Esophagus squamous epithelium (tissue), 4 donors: ENCODE measurements at regions not wholly inside any gene's neighbourhood (a gene's known extent, or its start where the extent isn't known, plus 50 kb on each side); places are given as distances from the start of the nearest gene placed in this dataset.

Experiments
- POLR2A ChIP-seq, 4 donors: fragments of 450-650 bp; IDR thresholded peaks; one replicate each; pipeline ENCODE4 v1.6.1; 2017; ENCODE audit warnings: antibody characterized with exemption in 4 of 4, mild to moderate bottlenecking in 4 of 4, moderate library complexity in 3 of 4
- TF ChIP-seq, protein P1 (sequence below), 6 experiments: fragments of 450-650 bp in 4 of 6; fragments of 200-600 bp in 2 of 6; sonication (generic) in 2 of 6; IDR thresholded peaks; one replicate each; pipeline ENCODE4 v1.5.1; 2016 to 2019; ENCODE audit warnings: antibody characterized with exemption in 6 of 6, mild to moderate bottlenecking in 4 of 6, moderate library complexity in 4 of 6

DNA sequence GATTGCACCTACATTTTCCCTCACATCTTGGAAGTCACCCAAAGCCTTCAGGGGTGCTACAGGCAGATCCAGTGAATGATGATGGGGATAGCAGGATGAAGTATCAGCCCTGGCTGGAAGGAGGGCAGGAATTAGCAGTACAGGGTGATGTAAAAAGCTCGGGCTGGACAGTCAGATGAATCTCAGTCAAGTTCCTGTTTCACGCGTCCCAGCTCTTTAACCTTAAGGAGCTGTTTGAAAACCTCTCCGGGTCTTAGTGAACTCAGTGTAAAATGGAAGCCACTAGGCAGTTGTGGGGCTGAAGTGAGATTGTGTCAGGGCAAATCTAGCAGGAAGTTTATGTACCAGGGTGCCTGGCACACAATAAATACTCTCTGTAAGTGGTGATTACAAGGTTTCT lies 166.4 kb upstream of the PROK2 start:
- TF ChIP-seq, protein P1, sequence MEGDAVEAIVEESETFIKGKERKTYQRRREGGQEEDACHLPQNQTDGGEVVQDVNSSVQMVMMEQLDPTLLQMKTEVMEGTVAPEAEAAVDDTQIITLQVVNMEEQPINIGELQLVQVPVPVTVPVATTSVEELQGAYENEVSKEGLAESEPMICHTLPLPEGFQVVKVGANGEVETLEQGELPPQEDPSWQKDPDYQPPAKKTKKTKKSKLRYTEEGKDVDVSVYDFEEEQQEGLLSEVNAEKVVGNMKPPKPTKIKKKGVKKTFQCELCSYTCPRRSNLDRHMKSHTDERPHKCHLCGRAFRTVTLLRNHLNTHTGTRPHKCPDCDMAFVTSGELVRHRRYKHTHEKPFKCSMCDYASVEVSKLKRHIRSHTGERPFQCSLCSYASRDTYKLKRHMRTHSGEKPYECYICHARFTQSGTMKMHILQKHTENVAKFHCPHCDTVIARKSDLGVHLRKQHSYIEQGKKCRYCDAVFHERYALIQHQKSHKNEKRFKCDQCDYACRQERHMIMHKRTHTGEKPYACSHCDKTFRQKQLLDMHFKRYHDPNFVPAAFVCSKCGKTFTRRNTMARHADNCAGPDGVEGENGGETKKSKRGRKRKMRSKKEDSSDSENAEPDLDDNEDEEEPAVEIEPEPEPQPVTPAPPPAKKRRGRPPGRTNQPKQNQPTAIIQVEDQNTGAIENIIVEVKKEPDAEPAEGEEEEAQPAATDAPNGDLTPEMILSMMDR (IDR thresholded peaks at IDR 0.05) = no peak
- TF ChIP-seq POLR2A (IDR thresholded peaks at IDR 0.05) = no peak
